NOMO-1 treated with dmso at 0.1 percent for 144 hours (cell line): ENCODE measurements at regions not wholly inside any gene's neighbourhood (a gene's known extent, or its start where the extent isn't known, plus 50 kb on each side); places are given as distances from the start of the nearest gene placed in this dataset.
A peak's percentile ranks its signal among the peaks of the same experiment; 100 is the strongest.
"Not testable (repeated sequence)": the region's sequence is repeated elsewhere in the genome, so short reads cannot be mapped to it uniquely, and the experiment has no call there.

ENCODE experiments used
- DNase-seq: peaks from one replicate; lab custom pipeline; 2025; ENCODE audit not compliant: unreplicated experiment; lab: John Stamatoyannopoulos, UW

DNA sequence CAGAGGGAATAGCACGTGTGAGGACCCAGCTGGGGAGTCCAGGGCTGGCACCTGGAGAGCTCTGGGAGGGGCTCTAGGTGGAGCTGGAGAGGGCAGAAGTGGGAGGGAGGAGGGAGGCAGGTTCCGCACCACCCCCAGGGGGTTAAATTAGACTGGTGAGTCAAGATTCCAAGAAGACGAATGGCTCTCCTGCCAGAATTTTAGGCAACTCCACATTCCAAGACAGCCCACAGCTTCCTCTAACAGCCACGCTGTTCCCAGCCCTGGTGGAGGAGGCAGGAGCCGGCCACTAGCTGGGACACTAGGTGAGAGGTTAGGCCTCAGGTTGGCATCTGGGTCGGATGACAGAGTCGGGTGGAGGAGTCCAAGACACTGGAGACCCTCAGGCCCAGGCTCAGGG lies 60.2 kb downstream of the TFAP2C start:
- DNase-seq: no peak

GRCh38 chr20:56689852-56690485 lies 60.9 kb downstream of the TFAP2C start:
- DNase-seq: no peak

DNA sequence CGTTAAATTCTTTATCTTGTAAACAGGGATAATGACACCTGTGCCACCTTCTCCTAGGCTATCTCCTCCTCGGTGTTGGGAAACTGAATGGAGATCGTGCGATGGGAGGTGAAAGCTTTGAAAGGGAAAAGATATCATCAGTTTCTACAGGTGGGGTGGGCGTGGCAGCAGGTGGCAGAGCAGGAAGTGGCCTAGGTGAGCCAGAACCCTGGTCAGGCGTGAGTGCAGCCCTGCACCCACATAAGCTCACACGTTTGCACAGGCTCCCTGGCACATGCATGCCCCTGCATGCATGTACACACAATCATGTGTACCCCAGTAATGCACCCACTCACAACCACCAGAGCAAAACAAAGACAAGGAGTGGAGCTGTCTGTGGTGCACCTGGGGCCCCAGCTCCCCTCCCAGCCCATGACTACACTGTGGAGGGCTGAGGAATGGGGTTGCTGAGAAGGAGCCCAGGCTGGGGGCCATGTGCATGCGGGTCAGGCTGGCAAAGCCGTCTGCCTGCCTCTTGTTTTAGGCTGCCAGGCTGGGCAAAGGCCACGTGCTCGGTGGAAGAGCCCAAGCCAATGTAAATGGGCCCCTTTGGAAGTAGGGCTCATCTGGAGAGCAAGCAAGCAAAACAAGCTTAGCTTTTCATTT lies 61.5 kb downstream of the TFAP2C start:
- no peak for DNase-seq

DNA sequence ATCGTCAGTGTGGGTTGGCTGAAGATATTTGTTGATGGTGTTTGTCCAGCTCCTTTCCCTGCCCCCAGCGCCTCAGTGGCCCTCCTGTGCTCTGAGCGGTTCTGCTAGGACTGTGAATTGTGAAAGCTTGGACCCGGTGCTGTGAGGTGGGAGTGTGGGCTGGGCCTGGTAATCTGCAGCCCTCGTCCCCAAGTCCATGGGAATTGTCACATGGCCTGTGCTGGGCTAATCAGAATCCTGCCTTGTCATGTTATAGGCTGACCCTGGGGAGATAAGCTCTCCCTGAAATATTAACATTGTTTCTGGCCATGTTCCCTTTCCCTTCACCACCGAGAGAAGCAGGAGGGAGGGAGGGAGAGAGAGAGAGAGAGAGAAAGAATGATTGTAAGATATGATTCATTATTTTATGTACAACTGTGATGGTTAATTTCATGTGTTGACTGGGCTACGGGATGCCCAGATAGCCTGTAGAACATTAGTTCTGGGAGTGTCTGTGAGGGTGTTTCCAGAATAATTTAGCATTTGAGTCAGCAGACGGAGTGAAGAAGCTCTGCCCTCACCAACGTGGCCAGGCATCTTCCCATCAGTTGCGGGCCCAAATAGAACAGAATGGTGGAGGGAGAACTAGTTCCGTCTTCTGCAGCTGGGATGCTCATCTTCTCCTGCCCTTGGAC lies 62.4 kb downstream of the TFAP2C start:
- DNase-seq: no peak

GRCh38 chr20:56693217-56693616 lies 64.1 kb downstream of the TFAP2C start:
- DNase-seq: no peak

- DNase-seq: no peak
Measured at GRCh38 chr20:56697476-56697875, 68.4 kb downstream of the TFAP2C start.

GRCh38 chr20:56698297-56698696 lies 69.2 kb downstream of the TFAP2C start:
- DNase-seq: no peak

DNA sequence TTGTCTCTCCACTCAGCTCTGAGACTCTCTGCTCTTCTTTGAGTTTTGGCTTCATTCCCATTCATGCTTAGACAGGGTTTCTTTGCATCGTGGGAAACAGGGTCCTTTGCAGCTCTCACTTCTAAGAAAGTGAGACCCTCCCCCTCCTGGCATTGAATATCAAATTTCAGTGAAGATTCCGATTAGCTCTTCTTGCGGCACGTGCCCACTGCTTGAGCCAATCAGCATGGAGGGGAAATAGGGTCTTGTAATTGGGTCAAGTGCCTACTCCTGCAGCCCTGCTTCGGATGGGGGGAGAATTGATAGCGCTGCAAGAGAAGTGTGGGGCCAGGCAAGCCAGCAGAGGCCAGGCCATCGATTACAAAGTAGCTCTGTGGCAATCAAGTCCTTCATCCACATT lies 69.6 kb downstream of the TFAP2C start:
- DNase-seq: no peak

- DNase-seq: no peak
Measured at GRCh38 chr20:56702931-56703840, 74.1 kb downstream of the TFAP2C start.

DNA sequence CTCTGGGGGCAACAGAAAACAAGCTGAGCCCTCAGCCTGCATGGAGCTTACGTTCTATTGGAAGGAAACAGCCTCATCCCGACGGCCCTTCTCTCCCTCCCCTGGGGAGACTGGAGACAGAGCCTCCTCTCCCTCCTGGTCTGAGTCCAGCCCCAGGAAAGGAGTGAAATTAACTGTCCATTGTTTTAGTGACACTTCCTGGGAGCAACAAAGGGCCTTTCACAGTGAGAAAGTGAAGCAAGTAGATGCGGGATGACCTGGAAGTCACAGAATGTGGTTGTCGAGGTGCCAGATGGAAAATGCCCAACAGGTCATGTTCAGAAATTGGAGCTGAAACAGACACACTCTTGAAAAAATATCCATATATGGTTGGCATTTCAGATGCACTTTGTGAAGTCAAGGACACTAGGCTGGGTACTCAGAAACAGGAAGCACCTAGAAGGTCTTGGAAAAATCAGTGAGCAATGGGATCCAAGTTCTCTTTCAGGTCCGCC lies 77.8 kb downstream of the TFAP2C start:
- no peak for DNase-seq

DNA sequence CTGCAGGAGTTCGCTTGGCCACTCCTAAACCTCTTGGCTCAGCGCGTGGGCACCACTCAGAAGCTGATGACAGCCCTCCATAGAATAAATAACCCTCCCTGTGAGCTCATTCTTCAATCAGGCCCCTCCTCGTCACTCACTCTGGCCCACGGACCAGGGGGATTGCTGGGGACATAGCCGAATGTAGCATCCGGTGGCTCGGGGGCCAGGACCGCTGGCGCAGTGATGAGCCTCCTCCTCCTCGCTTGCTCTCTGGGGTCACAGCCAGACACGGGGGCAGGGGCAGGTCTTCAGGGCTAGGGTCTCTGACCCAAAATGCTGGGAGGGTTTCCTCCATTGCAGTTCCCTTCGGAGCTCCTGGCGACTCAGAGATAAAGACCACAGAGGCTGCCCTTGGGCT lies 79.9 kb downstream of the TFAP2C start:
- no peak for DNase-seq

- DNase-seq: no peak
Measured at GRCh38 chr20:56710125-56710524, 81.0 kb downstream of the TFAP2C start.

GRCh38 chr20:56710577-56710976 lies 81.5 kb downstream of the TFAP2C start:
- not testable (repeated sequence) for DNase-seq

DNA sequence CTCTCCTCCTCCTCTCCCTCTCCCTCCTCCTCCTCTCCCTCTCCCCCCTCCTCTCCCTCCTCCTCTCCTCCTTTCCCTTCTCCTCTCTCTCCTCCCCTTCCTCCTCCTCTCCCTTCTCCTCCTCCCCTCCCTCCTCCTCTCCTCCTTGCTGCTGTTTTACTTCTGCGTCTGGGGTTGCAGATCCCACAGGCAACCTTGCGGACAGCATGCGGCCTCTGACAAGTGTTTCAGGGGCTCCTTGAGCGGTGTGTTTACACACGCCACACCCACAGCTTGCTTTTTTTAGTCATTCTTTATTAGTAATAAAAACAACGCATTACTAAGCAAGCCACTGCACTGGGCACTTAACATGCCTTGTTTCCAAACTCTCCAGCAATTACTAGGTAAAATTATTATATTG lies 81.9 kb downstream of the TFAP2C start:
- no peak for DNase-seq

GRCh38 chr20:56715309-56715708 lies 86.2 kb downstream of the TFAP2C start:
- no peak for DNase-seq

DNA sequence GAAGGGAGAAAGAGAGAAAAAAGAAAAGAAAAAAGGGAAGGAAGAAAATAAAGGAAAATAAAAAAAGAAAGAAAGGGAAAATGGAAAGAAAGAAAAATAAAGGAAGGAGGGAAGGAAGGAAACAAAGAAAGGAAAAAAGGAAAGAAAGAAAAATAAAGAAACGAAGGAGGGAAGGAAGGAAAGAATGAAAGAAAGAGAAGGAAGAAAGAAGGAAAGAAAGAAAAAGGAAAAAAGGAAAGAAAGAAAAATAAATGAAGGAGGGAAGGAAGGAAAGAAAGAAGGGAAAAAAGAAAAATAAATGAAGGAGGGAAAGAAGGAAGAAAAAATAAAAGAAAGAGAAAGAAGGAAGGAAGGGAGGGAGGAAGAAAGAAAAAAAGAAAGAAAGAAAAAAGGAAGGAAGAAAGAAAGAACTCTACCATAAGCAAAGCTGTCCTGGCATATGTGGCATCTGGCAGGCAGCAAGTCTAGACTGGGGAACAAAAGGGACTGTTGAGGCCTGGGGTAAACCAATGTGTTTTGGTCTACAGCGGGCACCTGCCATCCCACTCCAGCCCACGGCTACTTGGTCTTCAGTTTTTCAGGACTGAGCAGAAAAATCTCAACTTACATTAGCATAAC lies 86.9 kb downstream of the TFAP2C start:
- DNase-seq: no peak

DNA sequence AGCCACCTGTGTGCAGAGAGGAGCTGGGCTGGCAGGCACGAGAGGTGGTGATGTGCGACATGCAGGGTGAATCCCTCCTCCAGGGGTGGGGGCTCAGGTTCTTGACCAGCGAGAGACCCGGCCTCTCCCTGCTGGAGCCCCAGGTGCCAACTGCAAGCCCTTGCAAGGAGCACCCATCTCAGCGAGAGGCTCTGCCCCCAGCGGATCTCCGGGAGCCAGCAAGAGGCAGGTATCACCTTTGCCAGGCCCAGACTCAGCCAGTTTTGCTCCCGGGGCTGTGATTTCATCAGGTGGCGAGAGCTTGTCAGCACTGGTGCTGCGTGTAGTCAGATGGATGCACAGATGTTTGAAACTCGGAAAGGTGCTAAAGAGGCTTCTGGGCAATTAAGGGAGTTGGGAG lies 87.7 kb downstream of the TFAP2C start:
- DNase-seq: no peak

GRCh38 chr20:56718816-56719215 lies 89.7 kb downstream of the TFAP2C start:
- DNase-seq: no peak

DNA sequence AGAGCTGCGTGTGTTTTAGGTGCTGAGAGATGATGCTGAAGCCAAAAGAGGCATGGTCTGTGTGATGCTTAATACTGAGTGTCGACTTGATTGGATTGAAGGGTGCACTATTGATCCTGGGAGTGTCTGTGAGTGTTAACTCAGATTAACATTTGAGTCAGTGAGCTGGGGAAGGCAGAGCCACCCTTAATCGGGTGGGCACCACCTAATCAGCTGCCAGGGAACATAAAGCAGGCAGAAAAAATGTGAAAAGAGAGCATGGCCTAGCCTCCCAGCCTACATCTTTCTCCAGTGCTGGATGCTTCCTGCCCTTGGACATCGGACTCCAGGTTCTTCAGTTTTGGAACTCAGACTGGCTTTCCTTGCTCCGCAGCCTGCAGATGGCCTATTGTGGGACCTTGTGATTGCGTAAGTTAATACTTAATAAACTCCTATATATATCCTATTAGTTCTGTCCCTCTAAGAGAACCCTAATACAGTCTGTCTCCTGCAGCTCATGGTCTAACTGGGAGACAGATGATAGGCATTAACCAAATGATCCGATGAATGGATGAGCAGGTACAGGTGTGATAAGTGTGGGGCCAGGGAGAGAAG lies 91.6 kb downstream of the TFAP2C start:
- DNase-seq: no peak

- peak; percentile 97 for DNase-seq
Measured at GRCh38 chr20:56722042-56722441, 92.9 kb downstream of the TFAP2C start.
